GM10266 (cell line): ENCODE measurements at regions not wholly inside any gene's neighbourhood (a gene's known extent, or its start where the extent isn't known, plus 50 kb on each side); places are given as distances from the start of the nearest gene placed in this dataset.
A peak's percentile ranks its signal among the peaks of the same experiment; 100 is the strongest.
"Not testable (repeated sequence)": the region's sequence is repeated elsewhere in the genome, so short reads cannot be mapped to it uniquely, and the experiment has no call there.

Experiments
- DNase-seq: peaks from one replicate; pipeline ENCODE4 v3.0.0; 2012; ENCODE audit errors: extremely low spot score
- CTCF ChIP-seq: IDR thresholded peaks from 2 replicates; pipeline ENCODE4 v1.5.1; 2012; ENCODE audit warnings: mild to moderate bottlenecking, low read depth; ENCODE audit not compliant: control insufficient read depth, insufficient read depth; ENCODE audit errors: missing control alignments

DNA sequence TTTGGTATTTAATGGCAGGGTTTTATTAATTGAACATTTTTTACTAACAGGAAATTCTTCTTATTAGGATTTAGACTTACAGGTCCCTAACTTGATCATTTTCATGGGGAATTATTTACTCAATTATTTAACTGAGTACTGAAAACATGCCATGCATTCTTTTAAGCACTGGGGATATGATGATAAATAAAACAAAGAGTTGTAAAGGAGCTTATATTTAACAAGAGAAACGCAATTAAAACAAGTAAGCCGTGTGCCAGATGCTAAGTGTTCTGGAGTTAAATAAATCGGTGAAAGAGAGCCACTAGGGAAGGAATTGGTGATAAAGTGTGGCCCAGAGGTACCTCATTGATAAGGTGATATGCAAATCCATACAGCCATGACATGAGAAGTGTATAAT lies 214.2 kb upstream of the HTR1E start:
- no peak for TF ChIP-seq CTCF
- no peak for DNase-seq

DNA sequence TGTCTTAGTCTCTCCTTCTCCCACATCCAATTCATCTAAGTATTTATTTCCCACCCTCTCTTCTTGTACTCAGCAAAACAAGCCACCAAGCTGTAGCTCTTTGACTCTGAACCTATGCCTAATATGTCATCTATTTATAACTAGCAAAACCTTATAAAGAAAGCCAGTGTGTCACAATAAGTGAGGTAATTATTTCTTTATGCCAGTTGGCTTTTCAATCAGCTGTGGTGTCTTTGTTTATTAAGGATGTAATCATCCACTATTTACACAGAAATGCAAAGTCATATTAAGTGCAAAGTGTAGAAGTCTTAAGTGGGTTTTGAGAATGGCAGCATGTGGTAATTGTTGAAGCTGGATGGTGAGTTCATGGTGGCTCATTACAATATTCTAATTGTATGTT lies 215.2 kb upstream of the HTR1E start:
- TF ChIP-seq CTCF: no peak
- DNase-seq: no peak

DNA sequence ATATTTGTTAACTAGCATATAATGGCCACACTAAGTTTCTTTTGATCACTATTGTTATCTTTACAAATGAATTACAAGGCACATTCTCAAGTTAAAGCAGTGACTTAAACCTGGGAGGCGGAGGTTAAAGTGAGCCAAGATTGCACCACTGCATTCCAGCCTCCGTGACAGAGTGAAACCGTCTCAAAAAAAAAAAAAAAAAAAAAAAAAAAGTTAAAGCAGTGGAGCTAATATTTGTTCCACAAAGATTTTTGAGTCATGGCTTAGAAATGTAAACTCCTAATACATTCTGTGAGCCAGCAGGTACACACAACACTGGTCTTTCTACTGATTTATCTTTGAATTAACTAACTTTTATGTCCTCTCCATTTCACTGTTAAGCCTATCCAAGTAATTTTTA lies 221.7 kb upstream of the HTR1E start:
- DNase-seq: no peak
- no peak for TF ChIP-seq CTCF

GRCh38 chr6:86712039-86712438 lies 225.3 kb upstream of the HTR1E start:
- no peak for DNase-seq
- no peak for TF ChIP-seq CTCF

GRCh38 chr6:86707545-86708120 lies 229.7 kb upstream of the HTR1E start:
- DNase-seq: no peak

DNA sequence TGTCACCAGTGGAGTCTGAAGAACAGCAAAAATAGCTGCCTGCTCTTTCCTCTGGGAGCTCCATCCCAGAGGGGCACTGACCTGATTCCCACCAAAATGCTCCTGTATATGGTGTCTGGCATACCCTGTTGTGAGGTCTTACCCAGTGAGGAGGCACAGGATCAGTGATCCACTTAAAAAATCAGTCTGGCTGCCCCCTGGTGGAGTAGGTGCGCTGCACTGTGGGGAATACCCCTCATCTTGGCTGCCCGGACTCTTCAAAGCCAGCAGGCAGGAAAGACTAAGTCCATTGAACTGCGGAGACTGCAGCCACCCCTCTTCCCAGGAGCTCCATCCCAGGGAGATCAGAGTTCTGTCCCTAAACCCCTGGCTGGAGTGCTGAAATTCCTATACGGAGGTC lies 230.9 kb upstream of the HTR1E start:
- TF ChIP-seq CTCF: peak; percentile 18
- no peak for DNase-seq

More at GRCh38 chr6:86707545-86708120, 229.7 kb upstream of the HTR1E start:
- TF ChIP-seq CTCF: no peak

GRCh38 chr6:86701228-86701627 lies 236.1 kb upstream of the HTR1E start:
- DNase-seq: not testable (repeated sequence)

GRCh38 chr6:86686496-86686895 lies 250.8 kb upstream of the HTR1E start:
- TF ChIP-seq CTCF: no peak
- no peak for DNase-seq
